Activated T-cell treated with anti-CD3 and anti-CD28 coated beads, Interleukin-2, amount 50 U/mL, for 4 hours (primary cell): ENCODE measurements at regions not wholly inside any gene's neighbourhood (a gene's known extent, or its start where the extent isn't known, plus 50 kb on each side); places are given as distances from the start of the nearest gene placed in this dataset.
"Not testable (repeated sequence)": the region's sequence is repeated elsewhere in the genome, so short reads cannot be mapped to it uniquely, and the experiment has no call there.

Experiments used
- ATAC-seq, 2 donors: fragments of 200-7000 bp; cut with Tn5 transposase; one replicate each; pipeline ENCODE4 v1.10.0; 2021
- DNase-seq: peaks from one replicate; pipeline ENCODE4 v3.0.0-alpha.2; 2020
- H3K27me3 Mint-ChIP-seq: one replicate; pipeline ENCODE4 v1.8.0; 2021; ENCODE audit warnings: low read depth, mixed read lengths
- H3K36me3 Mint-ChIP-seq: one replicate; pipeline ENCODE4 v1.8.0; 2022; ENCODE audit warnings: mixed read lengths; ENCODE audit not compliant: insufficient read depth
- H3K4me1 Mint-ChIP-seq: one replicate; pipeline ENCODE4 v1.8.0; 2021; ENCODE audit warnings: low read depth, mixed read lengths
- H3K4me3 Mint-ChIP-seq: one replicate; pipeline ENCODE4 v1.8.0; 2021; ENCODE audit warnings: mild to moderate bottlenecking, moderate library complexity, mixed read lengths
- H3K9me3 Mint-ChIP-seq: one replicate; pipeline ENCODE4 v1.8.0; 2021; ENCODE audit warnings: mixed read lengths

DNA sequence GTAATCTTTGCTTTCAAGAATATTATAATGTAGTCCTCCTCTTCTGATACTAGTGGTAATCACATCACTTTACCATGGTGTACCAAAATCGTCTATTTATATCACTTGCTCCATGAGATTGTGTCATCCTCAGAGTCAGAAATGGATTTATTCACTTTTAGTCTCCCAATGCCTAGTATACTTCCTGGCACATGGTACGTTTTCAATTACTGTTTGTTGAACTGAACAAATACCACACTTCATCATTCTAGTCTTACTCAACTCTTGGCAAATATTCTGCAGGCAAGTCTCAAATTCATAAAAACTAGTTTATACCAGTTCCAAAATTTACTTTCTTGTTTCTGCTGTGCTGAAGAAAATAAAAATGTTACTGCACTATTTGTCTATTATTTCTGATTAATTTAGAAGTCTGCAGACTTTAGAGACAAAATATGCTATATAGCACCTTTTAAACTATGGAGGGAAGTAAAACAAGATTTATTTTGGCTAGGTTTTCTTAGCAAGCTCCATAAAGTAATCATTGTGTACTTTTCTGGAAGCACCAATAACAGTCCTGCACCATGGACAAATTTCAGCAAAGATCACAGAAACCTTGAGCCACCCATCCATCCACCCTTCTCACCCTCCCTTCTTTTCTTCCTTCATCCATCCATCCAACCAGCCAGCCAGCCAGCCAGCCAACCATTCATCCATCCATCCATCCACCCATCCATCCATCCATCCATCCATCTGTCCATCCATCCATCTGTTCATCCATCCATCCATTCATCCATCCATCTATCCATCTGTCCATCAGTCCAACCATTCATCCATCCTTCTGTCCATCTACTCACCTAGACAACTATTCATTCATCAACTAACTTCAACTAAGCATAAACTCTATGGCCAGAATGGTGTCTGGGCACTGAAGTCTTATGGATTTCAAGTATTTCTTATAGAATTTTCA lies 102.1 kb upstream of the STMND1 start:
- no peak for DNase-seq
- Mint-ChIP-seq H3K4me1 (no peaks in the 10 kb centered on the region), H3K4me3 (no peak overlapping the region), H3K9me3 (no peaks in the 10 kb centered on the region), H3K36me3 (no peaks in the 10 kb centered on the region), H3K27me3 (peaks cover 42% of the 10 kb centered on the region)
- ATAC-seq, result no peak

DNA sequence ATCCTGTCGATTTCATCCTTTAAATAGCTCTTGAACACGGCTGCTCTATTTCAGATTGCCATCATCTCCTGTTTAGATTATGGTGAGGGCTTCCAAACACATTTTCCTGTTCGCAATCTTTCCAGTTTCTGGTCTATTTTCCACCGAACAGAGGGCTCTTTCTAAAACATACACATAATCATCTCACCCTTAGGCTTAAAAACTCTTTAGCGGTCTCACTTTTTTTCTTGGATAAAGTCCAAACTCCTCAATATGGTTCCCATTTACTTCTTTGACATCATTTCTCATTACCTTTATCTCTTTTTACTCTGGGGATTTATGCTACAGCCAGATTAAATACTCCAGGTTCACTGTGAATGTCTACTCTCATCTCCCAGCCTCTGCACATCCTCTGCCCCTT lies 103.4 kb upstream of the STMND1 start:
- Mint-ChIP-seq H3K4me1 (no peaks in the 10 kb centered on the region), H3K9me3 (no peaks in the 10 kb centered on the region), H3K27me3 (peaks cover 35% of the 10 kb centered on the region), H3K4me3 (no peak overlapping the region), H3K36me3 (no peaks in the 10 kb centered on the region)
- no peak for ATAC-seq
- no peak for DNase-seq

DNA sequence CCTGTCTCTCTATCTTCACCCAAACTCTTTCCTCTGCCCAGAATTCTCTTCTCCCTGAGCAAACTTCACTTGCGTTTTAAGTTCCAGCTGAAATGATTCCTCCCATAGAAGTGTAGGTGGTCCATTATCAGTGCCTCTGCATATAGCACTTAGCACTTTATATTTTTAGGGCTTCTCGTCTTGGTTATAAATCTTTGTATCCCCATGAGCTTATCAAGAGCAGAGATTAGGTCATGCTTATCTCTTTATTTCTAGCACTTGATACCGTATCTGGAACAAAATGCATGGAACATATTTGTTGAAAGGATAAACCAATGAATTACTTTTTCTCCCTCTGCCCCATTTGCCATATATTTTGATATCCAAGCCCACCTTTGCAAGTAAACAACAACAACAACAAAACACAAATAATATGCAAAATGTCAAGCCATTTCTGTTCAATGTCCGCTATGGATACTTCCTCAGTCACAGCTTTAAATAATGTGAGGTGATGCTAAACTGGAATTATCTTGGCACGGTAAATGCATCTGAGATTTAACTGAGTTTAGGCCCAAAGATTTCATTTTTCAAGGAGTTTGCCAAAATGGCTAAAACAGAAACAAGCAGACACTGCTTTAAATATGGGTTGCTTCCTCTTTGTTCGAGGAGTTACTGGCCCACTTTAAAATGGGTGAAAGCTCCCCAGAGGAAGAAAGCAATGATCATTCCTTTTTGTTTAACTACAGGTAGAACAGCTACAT lies 106.2 kb upstream of the STMND1 start:
- Mint-ChIP-seq H3K36me3 (no peaks in the 10 kb centered on the region), H3K9me3 (no peaks in the 10 kb centered on the region), H3K27me3 (peaks cover 23% of the 10 kb centered on the region), H3K4me3 (no peak overlapping the region), H3K4me1 (no peaks in the 10 kb centered on the region)
- DNase-seq, result no peak
- ATAC-seq, result no peak

DNA sequence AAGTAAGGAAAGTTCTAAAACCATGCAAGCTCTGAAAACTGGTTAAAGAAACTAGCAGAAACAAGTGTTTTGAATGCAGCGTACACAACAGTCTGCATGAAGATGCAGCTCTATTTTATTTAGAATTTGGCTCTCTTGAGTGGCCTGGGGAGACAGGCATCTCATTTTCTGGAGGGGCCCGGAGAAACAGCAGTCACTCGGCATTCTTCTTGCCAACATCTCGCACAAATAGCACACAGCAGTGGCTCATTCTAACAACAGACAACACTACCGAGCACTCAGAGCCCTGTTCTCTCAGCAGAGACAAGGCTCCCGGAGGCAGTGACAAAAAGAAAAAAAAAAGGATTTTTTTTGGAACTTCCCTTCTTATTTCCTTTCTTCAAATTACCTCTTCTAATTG lies 108.5 kb upstream of the STMND1 start:
- ATAC-seq, result no peak
- no peaks in the 10 kb centered on the region for H3K4me1 Mint-ChIP-seq

DNA sequence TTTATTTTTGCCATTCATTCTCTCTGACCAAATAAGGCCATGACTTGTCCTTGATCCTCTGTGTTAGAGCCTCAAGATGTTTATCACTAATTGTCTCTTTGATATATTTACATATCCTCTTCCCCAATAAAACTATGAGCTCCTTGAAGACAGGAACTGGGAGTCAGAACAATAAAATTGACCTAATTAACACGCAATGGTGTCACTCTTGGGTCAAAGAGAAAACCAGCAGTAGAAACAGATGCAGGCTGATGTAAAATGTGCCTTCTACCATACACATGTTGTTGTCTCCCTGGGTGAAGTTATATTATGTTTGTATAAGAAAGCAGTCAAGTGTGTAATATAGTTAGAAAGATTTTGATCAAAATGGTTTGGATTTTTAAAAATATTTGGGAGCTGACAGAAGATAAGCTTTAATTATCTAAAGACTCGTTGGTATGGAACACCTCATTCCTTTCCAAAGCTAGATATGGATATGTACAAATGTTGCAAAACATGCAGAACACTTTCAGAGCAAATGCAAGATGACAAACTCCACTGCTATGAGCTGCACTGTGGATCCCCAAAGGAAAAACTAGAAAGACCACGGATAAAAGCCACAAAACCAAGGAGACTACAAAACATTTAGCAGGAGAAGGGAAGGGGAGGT lies 109.7 kb upstream of the STMND1 start:
- Mint-ChIP-seq H3K4me3 (no peak overlapping the region), H3K36me3 (no peaks in the 10 kb centered on the region), H3K4me1 (no peaks in the 10 kb centered on the region), H3K27me3 (peaks cover 27% of the 10 kb centered on the region), H3K9me3 (peaks cover 10% of the 10 kb centered on the region)
- no peak for ATAC-seq
- no peak for DNase-seq

More for the DNA sequence above, 108.5 kb upstream of the STMND1 start:
- Mint-ChIP-seq H3K27me3 (peaks cover 22% of the 10 kb centered on the region), H3K4me3 (no peak overlapping the region), H3K9me3 (peaks cover 7% of the 10 kb centered on the region), H3K36me3 (no peaks in the 10 kb centered on the region)
- DNase-seq, result no peak

DNA sequence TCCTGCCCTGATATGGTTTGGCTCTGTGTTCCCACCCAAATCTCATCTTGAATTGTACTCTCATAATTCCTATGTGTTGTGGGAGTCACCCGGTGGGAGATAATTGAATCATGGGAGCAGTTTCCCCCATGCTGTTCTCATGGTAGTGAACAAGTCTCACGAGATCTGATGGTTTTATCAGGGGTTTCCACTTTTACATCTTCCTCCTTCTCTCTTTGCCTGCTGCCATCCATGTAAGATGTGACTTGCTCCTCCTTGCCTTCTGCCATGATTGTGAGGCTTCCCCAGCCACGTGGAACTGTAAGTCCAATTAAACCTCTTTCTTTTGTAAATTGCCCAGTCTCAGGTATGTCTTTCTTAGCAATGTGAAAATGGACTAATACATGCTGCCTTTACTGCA lies 111.9 kb upstream of the STMND1 start:
- ATAC-seq, H3K4me1 Mint-ChIP-seq: not testable (repeated sequence)

DNA sequence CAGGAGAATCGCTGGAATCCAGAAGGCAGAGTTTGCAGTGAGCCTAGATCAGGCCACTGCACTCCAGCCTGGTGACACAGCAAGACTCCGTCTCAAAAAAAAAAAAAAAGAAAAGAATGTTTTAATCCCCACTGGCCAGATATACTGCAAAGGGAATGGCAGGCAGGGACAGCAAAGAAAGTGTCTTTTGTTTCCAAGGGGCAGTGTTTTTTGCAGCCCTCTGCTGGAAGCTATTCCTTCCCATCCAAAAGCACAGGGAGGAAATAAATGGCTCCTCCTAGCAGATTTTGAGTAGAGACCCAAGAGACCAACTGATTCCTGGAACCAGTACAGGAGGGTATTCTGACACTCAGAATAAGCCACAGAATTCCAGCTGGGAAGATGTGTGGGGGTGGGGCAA lies 112.5 kb upstream of the STMND1 start:
- Mint-ChIP-seq H3K4me3 (no peak overlapping the region), H3K4me1 (no peaks in the 10 kb centered on the region), H3K9me3 (peaks cover 10% of the 10 kb centered on the region), H3K36me3 (no peaks in the 10 kb centered on the region), H3K27me3 (peaks cover 22% of the 10 kb centered on the region)
- DNase-seq (no peak), ATAC-seq (no peak)

More for the DNA sequence above, 111.9 kb upstream of the STMND1 start:
- Mint-ChIP-seq H3K27me3 (peaks cover 20% of the 10 kb centered on the region), H3K9me3 (peaks cover 10% of the 10 kb centered on the region)
- not testable (repeated sequence) for DNase-seq, H3K4me3 Mint-ChIP-seq, H3K36me3 Mint-ChIP-seq

DNA sequence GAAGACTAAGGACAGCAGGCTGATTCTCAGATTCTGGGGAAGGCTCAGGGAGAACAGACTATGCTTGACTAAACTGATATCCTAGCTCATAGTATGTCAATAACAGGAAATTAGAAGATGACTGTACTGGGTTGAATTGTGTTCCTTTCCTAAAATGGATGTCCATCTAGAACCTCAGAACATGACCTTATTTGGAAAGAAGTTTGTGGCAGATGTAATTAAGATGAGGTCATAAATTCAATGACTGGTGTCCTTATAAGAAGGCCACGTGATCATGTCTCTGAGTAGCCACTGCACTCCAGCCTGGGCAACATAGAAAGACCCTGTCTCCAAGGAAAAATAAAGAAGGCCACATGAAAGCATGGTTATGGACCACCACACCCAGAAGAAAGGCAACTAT lies 113.9 kb upstream of the STMND1 start:
- no peak for ATAC-seq
- H3K9me3 Mint-ChIP-seq, result peaks cover 10% of the 10 kb centered on the region
- peaks cover 26% of the 10 kb centered on the region for H3K27me3 Mint-ChIP-seq
- H3K36me3 Mint-ChIP-seq, result no peaks in the 10 kb centered on the region
- no peak overlapping the region for H3K4me3 Mint-ChIP-seq
- H3K4me1 Mint-ChIP-seq, result no peaks in the 10 kb centered on the region
- DNase-seq, result no peak

DNA sequence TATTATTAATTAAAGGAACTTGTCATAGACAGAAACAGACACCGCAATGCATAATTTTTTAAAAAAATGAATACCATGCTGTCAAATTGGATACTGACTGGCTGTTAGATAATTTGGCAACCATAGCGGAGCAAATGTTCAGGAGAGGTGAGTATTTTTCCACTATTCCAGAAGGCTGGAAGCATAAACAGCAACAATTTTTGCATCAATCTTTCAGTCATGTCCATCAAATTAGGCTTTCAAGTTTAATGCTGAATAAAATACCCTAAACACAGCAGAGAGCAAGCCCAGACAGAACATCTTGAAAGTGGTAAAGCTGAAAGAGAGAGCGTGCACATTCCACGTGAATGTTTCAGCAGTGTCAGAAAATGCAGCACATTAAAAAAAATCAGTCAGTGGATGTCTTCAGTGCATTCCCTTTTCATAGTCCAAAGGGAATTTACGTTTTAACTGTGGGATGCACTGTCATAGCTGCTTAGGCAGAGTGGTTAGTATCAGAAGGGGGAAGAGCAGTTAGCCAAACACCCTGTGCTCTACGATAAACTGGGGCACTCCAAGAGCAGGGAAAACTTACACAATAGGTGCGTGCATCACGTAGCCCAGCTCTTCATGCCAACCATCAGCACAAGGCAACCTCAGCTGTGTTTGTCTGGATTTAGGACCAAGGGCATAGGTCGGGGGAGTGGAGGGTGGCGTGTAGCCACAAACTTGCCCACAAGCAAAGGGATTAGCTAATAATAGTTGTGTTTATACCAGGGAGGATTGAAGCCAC lies 116.2 kb upstream of the STMND1 start:
- Mint-ChIP-seq H3K27me3 (peaks cover 27% of the 10 kb centered on the region), H3K4me1 (no peaks in the 10 kb centered on the region), H3K9me3 (peaks cover 10% of the 10 kb centered on the region), H3K4me3 (no peak overlapping the region), H3K36me3 (no peaks in the 10 kb centered on the region)
- ATAC-seq (no peak), DNase-seq (no peak)

DNA sequence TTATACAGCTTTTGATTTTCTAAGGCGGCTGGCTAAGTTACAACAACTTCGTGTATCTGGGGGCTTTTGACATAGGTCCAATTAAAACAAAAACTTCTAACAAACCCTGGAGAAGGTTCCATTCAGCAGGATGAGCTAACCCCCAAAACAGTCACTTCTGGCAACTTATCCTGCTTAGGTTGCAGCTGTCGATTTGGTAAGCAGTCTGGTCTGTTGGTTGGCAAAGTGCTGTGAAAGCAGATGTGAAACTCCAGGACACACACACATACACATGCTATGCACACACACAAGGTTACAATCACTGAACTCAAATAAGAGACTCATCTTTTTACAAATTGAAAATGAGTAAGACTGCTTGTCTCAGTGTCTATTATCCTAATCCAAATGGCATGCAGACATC lies 119.0 kb upstream of the STMND1 start:
- no peak overlapping the region for H3K4me3 Mint-ChIP-seq
- no peaks in the 10 kb centered on the region for H3K4me1 Mint-ChIP-seq
- H3K27me3 Mint-ChIP-seq, result peaks cover 36% of the 10 kb centered on the region
- H3K9me3 Mint-ChIP-seq, result no peaks in the 10 kb centered on the region
- DNase-seq, result no peak
- no peak for ATAC-seq
- H3K36me3 Mint-ChIP-seq, result no peaks in the 10 kb centered on the region

DNA sequence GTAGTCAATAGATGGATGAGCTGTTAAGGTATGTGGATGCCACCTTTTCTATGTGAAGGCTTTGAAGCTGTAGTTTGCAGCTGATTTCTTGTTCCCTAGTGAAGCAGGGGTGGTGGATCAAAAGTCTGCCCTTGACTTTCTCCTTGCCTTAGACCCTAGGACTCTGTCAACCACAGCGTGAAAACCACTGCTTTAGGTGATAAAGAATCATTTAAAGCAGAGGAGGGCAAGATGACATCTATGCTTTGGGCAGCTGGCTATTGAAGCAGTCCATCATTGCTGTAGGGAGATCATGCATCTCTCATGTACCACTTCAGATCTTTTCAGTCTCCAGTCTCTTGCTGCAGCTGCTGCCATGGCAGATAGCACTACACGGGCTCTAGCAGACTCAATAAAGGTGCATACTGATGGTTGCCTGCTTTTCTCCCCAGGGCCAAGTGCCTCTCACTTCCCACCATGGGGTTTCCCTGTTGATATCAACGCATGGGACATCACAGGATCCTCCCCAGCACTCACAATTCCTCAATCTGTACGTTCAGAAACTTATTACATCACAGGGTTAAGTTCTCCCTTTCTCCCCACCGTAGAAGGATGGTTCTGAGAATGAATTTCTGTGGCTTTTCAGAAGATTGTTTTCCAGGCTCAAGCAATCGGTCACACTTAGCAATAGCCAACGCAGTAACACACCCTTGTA lies 122.0 kb upstream of the STMND1 start:
- Mint-ChIP-seq H3K27me3 (peaks cover 44% of the 10 kb centered on the region), H3K4me1 (no peaks in the 10 kb centered on the region), H3K9me3 (no peaks in the 10 kb centered on the region), H3K4me3 (no peak overlapping the region), H3K36me3 (no peaks in the 10 kb centered on the region)
- no peak for DNase-seq
- ATAC-seq, result no peak

DNA sequence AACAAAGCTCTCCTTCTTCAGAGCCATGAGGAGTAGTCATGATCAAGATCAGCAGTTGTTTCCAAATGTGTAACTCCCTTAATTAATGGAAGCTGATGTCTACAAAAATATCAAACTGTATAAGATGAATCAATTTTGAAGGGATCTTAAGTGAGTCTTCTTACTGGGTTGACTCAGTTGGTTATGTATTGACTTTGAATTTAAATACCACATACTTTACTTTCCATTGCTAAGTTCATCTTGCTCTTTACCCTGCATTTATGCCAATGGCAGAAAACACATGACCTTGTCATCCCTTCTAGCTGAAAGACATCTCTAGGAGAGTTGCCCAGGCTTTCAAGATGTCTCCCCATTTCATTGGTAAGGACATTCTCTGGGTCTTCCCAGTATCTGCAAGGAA lies 123.2 kb upstream of the STMND1 start:
- no peaks in the 10 kb centered on the region for H3K9me3 Mint-ChIP-seq
- H3K4me1 Mint-ChIP-seq, result no peaks in the 10 kb centered on the region
- H3K4me3 Mint-ChIP-seq, result no peak overlapping the region
- peaks cover 35% of the 10 kb centered on the region for H3K27me3 Mint-ChIP-seq
- peak; percentile 60 to 63 for ATAC-seq
- DNase-seq, result no peak
- no peaks in the 10 kb centered on the region for H3K36me3 Mint-ChIP-seq

DNA sequence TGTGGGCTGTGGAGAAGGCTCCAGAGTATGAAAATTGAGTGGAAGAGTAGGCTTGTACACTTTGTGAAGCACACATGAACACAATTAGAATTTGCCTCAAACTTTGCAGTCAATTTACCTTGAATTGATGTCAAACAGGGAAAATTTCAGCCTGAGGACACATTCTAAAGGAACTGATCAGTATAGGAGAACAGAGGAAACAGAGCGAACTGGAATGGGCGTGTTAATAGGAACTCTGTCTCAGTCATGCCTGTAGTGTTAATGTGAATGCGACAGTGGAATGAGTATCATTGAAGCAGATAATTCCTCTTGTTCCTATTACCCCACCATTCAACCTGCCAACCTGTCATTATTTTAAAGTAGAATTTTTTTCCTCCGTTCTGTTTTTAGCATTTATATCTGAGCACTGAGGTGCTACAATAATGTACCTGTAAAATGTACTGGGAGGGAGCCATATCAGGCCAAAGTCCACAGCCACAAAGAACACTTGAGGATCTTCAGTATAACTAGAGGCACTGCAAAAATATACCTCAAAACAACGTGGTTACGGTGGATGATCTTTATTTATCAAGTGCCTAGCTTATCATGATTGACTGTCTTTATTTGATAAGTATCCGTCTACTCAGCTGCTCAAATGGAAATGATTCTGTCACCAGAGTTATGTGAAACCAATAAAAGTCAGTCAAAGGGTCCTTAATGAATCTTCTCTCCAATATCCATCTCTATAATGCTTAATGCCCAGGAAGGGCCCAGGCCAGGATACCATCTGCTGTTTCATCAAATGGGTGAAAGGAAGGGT lies 125.3 kb upstream of the STMND1 start:
- H3K27me3 Mint-ChIP-seq, result peaks cover 36% of the 10 kb centered on the region
- no peaks in the 10 kb centered on the region for H3K9me3 Mint-ChIP-seq
- peaks cover 3% of the 10 kb centered on the region for H3K4me1 Mint-ChIP-seq
- no peak for ATAC-seq
- no peak for DNase-seq
- no peaks in the 10 kb centered on the region for H3K36me3 Mint-ChIP-seq
- H3K4me3 Mint-ChIP-seq, result no peak overlapping the region
